Small intestine (tissue), 7 donors: ENCODE measurements at regions not wholly inside any gene's neighbourhood (a gene's known extent, or its start where the extent isn't known, plus 50 kb on each side); places are given as distances from the start of the nearest gene placed in this dataset.

Experiments used
- DNase-seq, 2 donors: peaks; one replicate each; pipeline versions ENCODE4 v3.0.0 to v3.0.0-alpha.2; 2013
- FAIRE-seq: peaks from 2 replicates; lab custom pipeline; 2012; peaks lifted over from hg19 to GRCh38; lab: Jason Lieb, UNC
- H3K27ac ChIP-seq, 3 donors: one replicate each; pipeline ENCODE4 v1.5.1; 2013; ENCODE audit warnings: low read length in 2 of 3, mild to moderate bottlenecking in 2 of 3, control low read depth in 1 of 3, inconsistent platforms in 1 of 3, low read depth in 1 of 3, moderate library complexity in 1 of 3
- H3K27me3 ChIP-seq, 3 donors: one replicate each; pipeline ENCODE4 v1.6.1; 2013; ENCODE audit warnings: low read length in 3 of 3, inconsistent platforms in 1 of 3; ENCODE audit not compliant: control insufficient read depth in 3 of 3, insufficient read depth in 3 of 3
- H3K36me3 ChIP-seq, 3 donors: one replicate each; pipeline ENCODE4 v1.6.1; 2013; ENCODE audit warnings: low read length in 3 of 3, inconsistent platforms in 1 of 3, low read depth in 1 of 3, mild to moderate bottlenecking in 1 of 3, moderate library complexity in 1 of 3; ENCODE audit not compliant: control insufficient read depth in 3 of 3, insufficient read depth in 2 of 3
- H3K4me1 ChIP-seq, 3 donors: one replicate each; pipeline ENCODE4 v1.6.1; 2013; ENCODE audit warnings: low read length in 2 of 3, inconsistent platforms in 1 of 3, low read depth in 1 of 3, mild to moderate bottlenecking in 1 of 3, moderate library complexity in 1 of 3; ENCODE audit not compliant: control insufficient read depth in 3 of 3, insufficient read depth in 2 of 3
- H3K4me3 ChIP-seq, 3 donors: one replicate each; pipeline ENCODE4 v1.5.1; 2013; ENCODE audit warnings: low read length in 3 of 3, control low read depth in 1 of 3, inconsistent platforms in 1 of 3, low read depth in 1 of 3, mild to moderate bottlenecking in 1 of 3, moderate library complexity in 1 of 3
- H3K9me3 ChIP-seq, 2 donors: one replicate each; pipeline ENCODE4 v1.6.1; 2013; ENCODE audit warnings: low read depth in 1 of 2, low read length in 1 of 2; ENCODE audit not compliant: control insufficient read depth in 2 of 2, insufficient read depth in 1 of 2
- WGBS, 3 donors: extraction: QIAGEN DNeasy Blood & Tissue Kit; methylation state at CpG; one replicate each; pipeline ENCODE4 v1.1.7; 2013; 5-methylcytosine and 5-hydroxymethylcytosine counted together
- donor health status: healthy with polysubstance abuse.
- donor health status: control.
- donor health status: control.
- donor health status: Bipolar disorder and iron deficiency.
- donor health status: healthy.

- DNase-seq (peak in 1 of 2 donors; percentile 16), FAIRE-seq (no peak)
- H3K4me3 ChIP-seq: no peak overlapping the region
- no peak overlapping the region for H3K27ac ChIP-seq
- no peaks in the 10 kb centered on the region for H3K36me3 ChIP-seq
- no peaks in the 10 kb centered on the region for H3K27me3 ChIP-seq
- no peaks in the 10 kb centered on the region for H3K4me1 ChIP-seq
- no peaks in the 10 kb centered on the region for H3K9me3 ChIP-seq
- 65 to 81% (median 66%) methylated on average over 4 of the region's 4 CpGs for WGBS, 3 donors
These were observed 770.4 kb downstream of the TNS3 start for GRCh38 chr7:46811529-46811928.

- Histone ChIP-seq H3K36me3 (no peaks in the 10 kb centered on the region), H3K27ac (no peak overlapping the region), H3K4me3 (no peak overlapping the region), H3K9me3 (no peaks in the 10 kb centered on the region), H3K27me3 (no peaks in the 10 kb centered on the region), H3K4me1 (no peaks in the 10 kb centered on the region)
- WGBS, 3 donors: 50 to 76% (median 73%) methylated on average over 4 of the region's 4 CpGs
- DNase-seq (no peak), FAIRE-seq (no peak)
These were observed 770.9 kb downstream of the TNS3 start for GRCh38 chr7:46810986-46811385.

- Histone ChIP-seq H3K36me3 (no peaks in the 10 kb centered on the region), H3K4me1 (no peaks in the 10 kb centered on the region), H3K9me3 (no peaks in the 10 kb centered on the region), H3K27me3 (no peaks in the 10 kb centered on the region), H3K27ac (no peak overlapping the region), H3K4me3 (no peak overlapping the region)
- FAIRE-seq (no peak), DNase-seq (no peak)
- WGBS, 3 donors: 77 to 84% (median 79%) methylated on average over 4 of the region's 4 CpGs
These were observed 772.0 kb downstream of the TNS3 start for GRCh38 chr7:46809886-46810285.

- WGBS, 3 donors: 50 to 77% (median 62%) methylated on average over 3 of the region's 3 CpGs
- no peak overlapping the region for H3K4me3 ChIP-seq
These were observed 775.1 kb downstream of the TNS3 start for GRCh38 chr7:46806856-46807255.

GRCh38 chr7:46802479-46802878 is 779.4 kb downstream of the TNS3 start:
- DNase-seq: no peak
- FAIRE-seq: no peak
- Histone ChIP-seq H3K27me3 (no peaks in the 10 kb centered on the region), H3K36me3 (no peaks in the 10 kb centered on the region), H3K4me1 (no peaks in the 10 kb centered on the region), H3K9me3 (peaks cover 0 to 2% of the 10 kb centered on the region in 2 donors), H3K4me3 (no peak overlapping the region), H3K27ac (no peak overlapping the region)
- WGBS, 3 donors: 85 to 91% (median 89%) methylated on average over 2 of the region's 2 CpGs

More at GRCh38 chr7:46806856-46807255, 775.1 kb downstream of the TNS3 start:
- Histone ChIP-seq H3K27ac (no peak overlapping the region), H3K36me3 (no peaks in the 10 kb centered on the region), H3K9me3 (no peaks in the 10 kb centered on the region), H3K27me3 (no peaks in the 10 kb centered on the region), H3K4me1 (no peaks in the 10 kb centered on the region)
- FAIRE-seq (no peak), DNase-seq (no peak)

- Histone ChIP-seq H3K9me3 (peaks cover 0 to 3% of the 10 kb centered on the region in 2 donors), H3K4me3 (no peak overlapping the region), H3K27ac (no peak overlapping the region), H3K36me3 (no peaks in the 10 kb centered on the region), H3K27me3 (no peaks in the 10 kb centered on the region), H3K4me1 (no peaks in the 10 kb centered on the region)
- FAIRE-seq: no peak
- WGBS, 3 donors: 40 to 66% (median 53%) methylated on average over 1 of the region's 1 CpG
- DNase-seq: no peak
These were observed 790.7 kb downstream of the TNS3 start for GRCh38 chr7:46791188-46791587.

- Histone ChIP-seq H3K4me3 (no peak overlapping the region), H3K4me1 (no peaks in the 10 kb centered on the region), H3K36me3 (no peaks in the 10 kb centered on the region), H3K27me3 (no peaks in the 10 kb centered on the region), H3K9me3 (peaks cover 0 to 3% of the 10 kb centered on the region in 2 donors), H3K27ac (no peak overlapping the region)
- FAIRE-seq: no peak
- no peak for DNase-seq
- WGBS, 3 donors: 83 to 87% (median 85%) methylated on average over 3 of the region's 3 CpGs
These were observed 794.9 kb downstream of the TNS3 start for GRCh38 chr7:46786995-46787394.

GRCh38 chr7:46786221-46786954 is 795.5 kb downstream of the TNS3 start:
- Histone ChIP-seq H3K4me1 (no peaks in the 10 kb centered on the region), H3K9me3 (peaks cover 0 to 3% of the 10 kb centered on the region in 2 donors), H3K27me3 (no peaks in the 10 kb centered on the region), H3K4me3 (no peak overlapping the region), H3K36me3 (no peaks in the 10 kb centered on the region), H3K27ac (no peak overlapping the region)
- no peak for DNase-seq
- FAIRE-seq: no peak
- WGBS, 3 donors: 84 to 85% (median 85%) methylated on average over 8 of the region's 8 CpGs

- peak; percentile 53 for FAIRE-seq
- DNase-seq: peak; percentile 54 to 62
- no peaks in the 10 kb centered on the region for H3K9me3 ChIP-seq
- no peak overlapping the region for H3K27ac ChIP-seq
- no peaks in the 10 kb centered on the region for H3K27me3 ChIP-seq
- 67 to 87% (median 71%) methylated on average over 1 of the region's 1 CpG for WGBS, 3 donors
- H3K36me3 ChIP-seq: no peaks in the 10 kb centered on the region
- no peak overlapping the region for H3K4me3 ChIP-seq
- no peaks in the 10 kb centered on the region for H3K4me1 ChIP-seq
These were observed 797.2 kb downstream of the TNS3 start for GRCh38 chr7:46784732-46785131.
